ENCODE measurements at regions not wholly inside any gene's neighbourhood (a gene's known extent, or its start where the extent isn't known, plus 50 kb on each side); places are given as distances from the start of the nearest gene placed in this dataset.
"Not testable (repeated sequence)": the region's sequence is repeated elsewhere in the genome, so short reads cannot be mapped to it uniquely, and the experiment has no call there.

- DNase-seq, result no peak
These were observed 77.0 kb upstream of the PTPN1 start for GRCh38 chr20:50433001-50433761.

GRCh38 chr20:50434321-50434652, 75.9 kb upstream of the PTPN1 start:
- DNase-seq, result no peak

- DNase-seq, result no peak
These were observed 75.4 kb upstream of the PTPN1 start for GRCh38 chr20:50434653-50435396.

- no peak for DNase-seq
These were observed 74.7 kb upstream of the PTPN1 start for GRCh38 chr20:50435397-50436051.

GRCh38 chr20:50436052-50436656, 74.0 kb upstream of the PTPN1 start:
- no peak for DNase-seq

GRCh38 chr20:50436696-50437095, 73.5 kb upstream of the PTPN1 start:
- no peak for DNase-seq

GRCh38 chr20:50438986-50439407, 71.2 kb upstream of the PTPN1 start:
- no peak for DNase-seq

- DNase-seq, result no peak
These were observed 70.4 kb upstream of the PTPN1 start for GRCh38 chr20:50439539-50440453.

- DNase-seq, result no peak
These were observed 67.7 kb upstream of the PTPN1 start for GRCh38 chr20:50442512-50442911.

GRCh38 chr20:50445354-50446151, 64.6 kb upstream of the PTPN1 start:
- no peak for DNase-seq

- DNase-seq, result no peak
These were observed 63.7 kb upstream of the PTPN1 start for GRCh38 chr20:50446351-50447101.

- no peak for DNase-seq
These were observed 62.9 kb upstream of the PTPN1 start for GRCh38 chr20:50447102-50447804.

GRCh38 chr20:50447817-50448216, 62.4 kb upstream of the PTPN1 start:
- no peak for DNase-seq

GRCh38 chr20:50448625-50449403, 61.4 kb upstream of the PTPN1 start:
- DNase-seq, result not testable (repeated sequence)

GRCh38 chr20:50449738-50450492, 60.3 kb upstream of the PTPN1 start:
- no peak for DNase-seq

GRCh38 chr20:50450493-50450826, 59.7 kb upstream of the PTPN1 start:
- DNase-seq, result no peak

- no peak for DNase-seq
These were observed 59.1 kb upstream of the PTPN1 start for GRCh38 chr20:50450881-50451752.
